ENCODE measurements at regions not wholly inside any gene's neighbourhood (a gene's known extent, or its start where the extent isn't known, plus 50 kb on each side); places are given as distances from the start of the nearest gene placed in this dataset.
A peak's percentile ranks its signal among the peaks of the same experiment; 100 is the strongest.

DNA sequence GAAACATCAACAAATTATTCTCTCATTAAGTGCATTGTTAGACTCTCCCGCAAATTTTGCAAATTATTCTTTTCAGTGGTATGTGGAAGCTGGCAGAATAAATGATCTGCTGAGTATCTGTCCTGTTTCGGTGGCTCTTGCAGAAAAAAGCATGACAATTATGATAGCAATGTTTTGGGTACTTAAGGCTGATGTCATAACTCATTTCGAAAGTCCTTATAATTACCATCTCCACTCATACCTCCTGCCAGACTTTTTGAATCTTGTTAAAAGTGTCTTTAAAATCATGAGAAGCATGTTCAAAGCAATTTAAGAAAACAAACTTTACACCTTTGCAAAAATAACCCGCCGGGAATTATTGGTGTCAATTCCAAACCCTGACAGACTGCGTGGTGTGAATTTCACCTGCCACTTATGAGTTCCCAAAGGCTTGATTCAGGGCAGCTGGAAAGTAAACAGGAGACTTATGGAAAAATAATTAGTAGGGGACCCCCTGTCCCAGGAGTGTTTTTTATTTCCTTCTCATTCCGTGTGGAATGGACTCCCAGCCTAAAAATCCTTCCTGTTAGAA, 87.6 kb upstream of the E2F3 start:
- no peak for DNase-seq

- DNase-seq = peak in 2 of 3 donors; percentile 6 to 22
Observed at GRCh38 chr6:20314866-20315845, 86.5 kb upstream of the E2F3 start.

DNA sequence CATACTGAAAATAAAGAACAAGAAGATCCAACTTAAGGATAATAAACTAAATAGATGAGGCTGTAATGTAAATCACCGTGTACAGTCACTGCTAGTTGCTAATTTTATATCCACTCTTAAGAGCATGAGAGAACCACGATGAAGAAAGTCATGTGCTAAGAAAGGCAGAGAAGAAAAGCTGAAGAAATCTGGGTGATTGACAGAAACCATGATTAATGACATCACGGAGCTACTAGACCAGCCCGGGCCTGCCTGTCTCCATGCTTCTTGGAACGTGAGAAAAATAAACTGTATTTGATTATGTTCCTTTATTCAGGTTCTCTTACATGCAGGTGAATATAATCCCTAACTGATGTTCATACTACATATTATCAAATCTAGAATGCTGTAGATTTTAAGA, 84.2 kb upstream of the E2F3 start:
- DNase-seq = no peak

DNA sequence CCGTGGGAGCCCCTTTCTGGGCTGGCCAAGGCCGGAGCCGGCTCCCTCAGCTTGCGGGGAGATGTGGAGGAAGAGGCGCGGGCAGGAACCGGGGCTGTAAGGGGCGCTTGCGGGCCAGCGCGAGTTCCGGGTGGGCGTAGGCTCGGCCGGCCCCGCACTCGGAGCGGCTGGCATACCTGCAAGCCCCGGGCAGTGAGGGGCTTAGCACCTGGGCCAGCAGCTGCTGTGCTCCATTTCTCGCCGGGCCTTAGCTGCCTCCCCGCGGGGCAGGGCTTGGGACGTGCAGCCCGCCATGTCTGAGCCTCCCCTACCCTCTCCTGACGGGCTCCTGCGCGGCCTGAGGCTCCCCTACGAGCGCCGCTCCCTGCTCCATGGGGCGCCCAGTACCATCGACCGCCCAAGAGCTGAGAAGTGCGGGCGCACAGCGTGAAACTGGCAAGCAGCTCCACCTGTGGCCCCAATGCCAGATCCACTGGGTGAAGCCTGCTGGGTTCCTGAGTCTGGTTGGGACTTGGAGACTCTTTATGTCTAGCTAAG, 82.8 kb upstream of the E2F3 start:
- DNase-seq = no peak

DNA sequence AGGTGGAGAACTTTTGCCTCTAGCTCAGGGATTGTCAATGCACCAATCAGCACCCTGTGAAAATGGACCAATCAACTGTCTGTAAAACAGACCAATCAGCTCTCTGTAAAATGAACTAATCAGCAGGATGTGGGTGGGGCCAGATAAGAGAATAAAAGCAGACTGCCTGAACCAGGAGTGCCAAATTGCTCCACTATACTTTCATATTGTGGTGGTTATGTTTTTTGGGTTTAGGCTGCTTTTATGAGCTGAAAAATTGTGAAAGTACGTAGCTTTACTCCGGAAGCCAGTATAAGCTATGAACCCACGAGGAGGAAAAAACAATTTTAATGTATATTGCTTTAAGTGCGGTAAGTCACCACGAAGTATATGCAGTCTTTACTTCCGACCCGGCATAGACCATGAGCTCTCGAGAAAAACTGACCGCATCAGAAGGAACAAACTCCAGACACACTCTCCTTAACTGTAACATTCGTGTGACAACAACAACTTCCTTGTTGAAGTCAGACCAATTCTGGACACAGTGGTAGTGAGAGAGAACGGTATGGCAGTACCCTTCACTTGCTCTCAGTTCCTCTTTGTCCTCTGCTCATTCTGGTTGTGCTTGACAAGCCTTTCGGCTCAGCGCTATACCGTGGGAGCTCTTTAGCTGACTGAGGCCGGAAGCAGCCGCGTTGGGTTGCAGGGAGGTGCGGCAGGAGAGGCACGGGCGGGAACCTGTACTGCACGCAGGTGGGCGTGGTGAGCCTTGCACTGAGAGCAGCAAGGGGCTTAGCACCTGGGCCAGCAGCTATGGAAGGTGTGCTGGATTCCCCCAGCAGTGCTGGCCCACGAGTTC, 81.9 kb upstream of the E2F3 start:
- DNase-seq = peak; percentile 78 to 86 (median 82)

DNA sequence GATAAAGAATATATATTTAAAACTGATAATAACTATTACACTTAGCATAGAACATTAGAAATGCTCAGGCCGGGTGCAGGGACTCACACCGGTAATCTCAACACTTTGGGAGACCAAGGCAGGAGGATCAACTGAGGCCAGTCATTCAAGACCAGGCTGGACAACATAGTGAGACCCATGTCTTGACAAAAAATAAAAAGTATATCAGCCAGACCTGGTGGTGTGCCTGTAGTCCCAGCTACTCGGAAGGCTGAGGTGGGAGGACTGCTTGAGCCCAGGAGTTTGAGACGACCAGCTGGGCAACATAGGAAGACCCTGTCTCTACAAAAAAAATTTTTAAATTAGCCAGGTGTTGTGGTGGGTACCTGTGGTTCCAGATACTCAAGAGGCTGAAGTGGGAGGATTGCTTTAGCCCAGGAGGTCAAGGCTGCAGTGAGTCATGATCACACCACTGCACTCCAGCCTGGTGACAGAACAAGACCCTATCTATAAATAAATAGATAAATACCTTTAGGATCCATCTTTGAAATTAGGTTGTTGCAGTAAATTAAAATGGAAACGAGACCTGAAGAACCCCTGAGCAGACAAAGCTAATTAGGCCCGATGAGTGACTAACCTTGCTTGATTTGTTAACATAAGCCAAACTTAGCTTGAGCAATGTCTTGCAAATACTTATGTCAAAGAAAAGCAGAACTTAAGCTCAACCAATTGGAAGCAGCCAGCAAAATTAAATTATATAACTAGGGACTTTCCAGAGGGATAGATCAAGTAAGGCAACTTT, 75.8 kb upstream of the E2F3 start:
- peak; percentile 69 to 90 (median 88) for DNase-seq

DNA sequence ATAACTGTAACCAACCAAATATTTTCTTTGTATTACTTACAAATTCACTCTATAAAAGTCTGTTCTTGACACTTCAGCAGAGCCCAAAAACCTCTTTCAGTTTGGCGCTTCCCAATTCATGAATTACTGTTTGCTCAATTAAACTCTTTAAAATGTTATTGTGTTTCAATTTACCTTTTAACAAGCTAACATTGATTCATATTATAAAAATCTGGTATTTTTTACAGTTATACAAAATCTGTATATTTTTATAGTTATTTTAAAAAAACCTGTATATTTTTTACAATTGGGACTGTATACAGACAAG, 75.3 kb upstream of the E2F3 start:
- no peak for DNase-seq

GRCh38 chr6:20327141-20327540, 74.5 kb upstream of the E2F3 start:
- no peak for DNase-seq

DNA sequence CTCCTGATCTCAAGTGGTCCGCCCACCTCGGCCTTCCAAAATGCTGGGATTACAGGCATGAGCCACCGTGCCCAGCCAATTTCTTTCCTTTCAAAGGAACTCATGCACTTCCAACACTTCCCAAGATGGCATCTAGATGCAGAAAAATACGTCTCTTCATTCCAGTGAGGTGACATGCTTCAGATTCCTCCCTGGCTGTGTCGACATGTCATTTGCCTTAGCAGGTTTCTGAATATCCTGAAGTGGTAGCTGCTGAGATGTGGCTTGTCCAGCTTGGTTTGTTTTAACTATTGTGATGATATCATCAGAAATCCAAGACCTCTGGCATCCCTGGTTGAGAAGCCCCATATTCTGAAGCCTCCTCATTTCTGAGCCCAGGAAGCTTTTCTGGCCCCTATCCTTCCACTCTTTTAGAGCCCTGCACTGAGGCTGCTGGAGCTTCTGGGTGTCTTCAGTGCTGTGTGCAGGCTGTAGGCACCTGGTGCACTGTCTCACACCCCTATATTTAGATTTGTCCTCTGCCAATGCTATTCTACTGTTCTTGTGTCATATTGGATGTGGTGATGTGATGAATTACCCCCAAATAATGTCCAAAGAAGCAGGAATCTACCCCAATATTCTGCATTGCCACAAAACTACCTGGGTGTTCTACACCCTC, 73.3 kb upstream of the E2F3 start:
- DNase-seq = no peak

DNA sequence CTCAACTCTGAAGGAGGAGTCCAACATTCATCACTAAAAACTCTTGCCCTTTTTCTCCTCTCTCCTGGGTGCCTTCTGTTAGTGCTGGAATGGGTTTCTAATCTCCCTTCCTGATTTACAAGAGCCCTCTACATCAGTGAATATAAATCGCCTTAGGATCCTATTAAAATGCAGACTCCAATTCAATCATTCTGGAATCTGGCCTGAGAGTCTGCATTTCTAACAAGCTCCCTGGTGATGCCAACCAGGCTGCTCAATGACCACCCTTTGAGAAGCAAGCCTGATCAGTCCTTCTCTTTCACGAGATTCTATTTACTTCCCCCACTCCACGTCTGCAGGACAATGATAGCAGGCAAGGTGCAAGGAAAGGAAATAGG, 72.8 kb upstream of the E2F3 start:
- no peak for DNase-seq

DNA sequence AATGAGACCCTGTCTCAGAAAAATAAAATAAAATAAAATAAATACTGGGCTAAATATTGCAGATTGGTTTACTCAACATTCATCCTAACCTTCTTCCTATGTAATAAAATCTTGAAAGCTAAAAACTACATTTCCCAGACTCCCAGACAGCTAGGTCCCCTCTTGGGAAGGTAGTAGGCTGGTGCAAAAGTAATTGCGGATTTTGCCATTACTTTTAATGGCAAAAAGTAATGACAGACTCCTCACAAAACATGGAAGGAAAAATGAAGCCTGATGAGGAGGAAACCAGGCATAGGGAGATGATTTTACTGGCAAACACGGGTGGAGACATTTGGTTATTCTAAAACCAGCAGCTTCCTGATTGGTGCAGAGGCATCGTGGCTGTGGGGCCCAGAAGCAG, 70.6 kb upstream of the E2F3 start:
- DNase-seq = no peak

DNA sequence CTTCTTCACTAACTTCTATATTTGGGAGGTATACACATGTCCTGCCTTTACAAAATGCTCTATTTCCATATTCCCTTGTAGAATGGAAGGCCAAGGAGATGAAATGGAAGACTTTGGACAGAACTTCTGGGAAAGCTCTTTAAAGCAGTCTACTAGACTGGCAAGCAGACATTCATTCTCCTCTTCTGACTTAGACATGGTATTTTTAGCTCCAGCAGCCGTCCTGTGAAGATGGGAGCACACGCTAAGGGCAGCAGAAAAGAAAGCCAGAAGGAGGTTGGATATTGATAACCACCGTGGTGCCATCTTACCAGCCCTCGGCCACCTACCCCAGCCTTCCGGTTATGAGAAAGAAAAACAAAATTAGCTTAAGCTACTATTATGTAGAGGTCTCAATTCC, 70.1 kb upstream of the E2F3 start:
- DNase-seq = no peak

- DNase-seq = no peak
Observed at GRCh38 chr6:20332441-20333006, 69.2 kb upstream of the E2F3 start.

DNA sequence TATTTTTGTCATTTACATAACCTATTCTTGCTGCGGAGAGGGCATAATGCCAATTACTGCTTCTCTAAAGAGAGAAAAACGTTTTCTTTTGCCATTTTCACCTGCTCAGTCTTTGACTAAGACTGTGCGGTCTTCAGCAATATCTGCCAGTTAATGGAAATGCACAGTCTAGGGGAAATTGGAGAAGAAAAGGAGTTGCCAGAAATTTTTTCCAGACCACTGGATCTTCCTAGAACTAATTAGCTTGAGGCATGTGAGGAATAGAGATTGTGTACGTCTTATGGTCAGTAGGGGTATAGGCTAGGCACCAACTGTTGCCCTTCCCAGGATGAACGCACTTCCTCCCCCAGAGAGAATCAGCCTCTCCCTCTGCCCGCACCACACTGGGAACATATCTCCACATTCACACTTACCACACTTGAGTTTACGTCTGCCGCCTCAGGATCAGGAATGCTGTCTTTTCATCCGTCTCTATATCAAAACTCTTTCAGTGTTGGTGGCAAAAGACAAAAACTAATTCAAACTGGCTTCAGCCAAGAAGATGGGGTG, 67.9 kb upstream of the E2F3 start:
- no peak for DNase-seq

GRCh38 chr6:20334334-20334733, 67.3 kb upstream of the E2F3 start:
- no peak for DNase-seq

DNA sequence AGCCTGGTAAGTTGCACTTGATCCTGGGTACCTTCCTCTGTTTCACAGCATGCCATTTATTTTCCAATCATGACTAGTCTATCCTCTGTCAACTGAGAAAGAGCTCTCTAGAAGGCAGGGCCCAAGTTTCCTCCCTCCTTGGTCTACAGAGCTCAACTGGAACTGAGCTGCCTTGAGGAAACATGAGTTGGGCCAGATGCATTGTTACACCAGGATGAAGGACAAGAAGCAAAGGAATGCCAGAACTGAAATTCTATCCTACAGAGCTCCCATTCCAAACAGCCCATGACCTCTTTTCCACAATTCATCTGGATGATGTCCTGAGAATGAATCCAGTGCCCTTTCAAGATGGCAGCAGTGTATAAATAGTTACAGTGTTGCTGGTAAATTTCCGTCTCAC, 66.7 kb upstream of the E2F3 start:
- DNase-seq = no peak

GRCh38 chr6:20335872-20336271, 65.8 kb upstream of the E2F3 start:
- DNase-seq = peak in 2 of 3 donors; percentile 20 to 53

DNA sequence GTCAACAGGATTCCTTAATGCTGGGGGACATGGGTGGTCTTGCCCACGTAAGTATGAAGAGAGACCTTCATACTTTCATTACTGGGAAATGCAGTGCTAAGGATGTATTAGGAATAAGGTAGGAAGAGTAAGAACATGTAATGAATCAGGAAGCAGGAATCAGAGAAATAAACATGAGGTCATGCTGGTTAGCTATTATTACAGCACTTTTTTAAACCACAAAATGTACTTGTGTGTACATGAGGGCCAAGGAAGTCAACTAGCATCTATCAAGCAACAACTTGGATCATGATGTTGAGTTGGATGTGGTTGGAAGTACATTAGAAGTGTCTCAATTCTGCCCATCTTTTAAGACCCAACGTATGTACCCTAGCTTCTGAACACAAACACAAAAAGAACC, 63.5 kb upstream of the E2F3 start:
- DNase-seq = no peak

GRCh38 chr6:20340068-20340848, 61.4 kb upstream of the E2F3 start:
- DNase-seq = no peak

DNA sequence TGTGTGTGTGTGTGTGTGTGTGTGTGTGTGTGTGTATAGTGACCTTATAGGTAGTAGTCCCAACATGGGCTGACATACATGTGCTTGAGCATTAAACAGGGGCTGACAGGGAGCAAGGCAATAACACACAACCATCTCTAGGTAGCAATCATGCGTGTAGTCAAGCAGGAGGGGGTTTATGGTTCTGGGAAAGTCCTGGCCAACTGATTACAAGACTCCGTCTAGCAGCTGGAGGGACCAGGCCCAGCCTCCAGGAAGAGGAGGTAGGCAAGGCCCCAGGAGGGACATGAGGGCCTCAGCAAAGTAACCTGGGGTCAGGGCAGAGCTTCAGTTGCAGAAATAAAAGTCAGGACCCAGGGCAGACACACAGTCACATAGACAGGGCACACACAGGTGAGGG, 60.6 kb upstream of the E2F3 start:
- no peak for DNase-seq

DNA sequence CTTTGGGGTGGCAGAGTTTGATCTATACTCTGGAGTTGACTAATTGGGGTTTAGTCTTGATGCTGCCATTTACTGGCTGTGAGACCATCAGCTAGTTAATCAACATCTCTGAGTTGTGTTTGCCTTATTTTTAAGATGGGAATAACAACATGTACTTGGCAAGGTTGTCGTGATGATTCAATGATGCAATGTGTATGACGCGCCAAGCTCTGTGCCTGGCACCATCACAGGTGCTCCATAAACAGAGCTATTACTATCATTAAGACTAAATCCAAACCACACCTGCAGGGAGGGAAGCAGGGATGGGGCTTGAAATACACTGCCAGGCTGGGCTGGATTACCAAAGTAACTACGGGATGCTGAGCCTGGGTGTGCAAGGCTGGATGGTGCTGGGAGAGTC, 60.1 kb upstream of the E2F3 start:
- no peak for DNase-seq

Measured in suppressor macrophage treated with lipopolysaccharide for 1 hour (primary cell).